HepG2 (cell line): ENCODE measurements at regions not wholly inside any gene's neighbourhood (a gene's known extent, or its start where the extent isn't known, plus 50 kb on each side); places are given as distances from the start of the nearest gene placed in this dataset.

Experiments
- ATAC-seq: fragments of 200-7000 bp; cut with Tn5 transposase; 3 replicates; pipeline ENCODE4 v1.9.1; 2020; ENCODE audit warnings: mild to moderate bottlenecking, moderate library complexity
- BruUV-seq: library from RNA; stranded (reverse); fragments of 400-500 nt; replicated peaks from 2 replicates; lab custom pipeline; 2021; lab: Mats Ljungman, UMichigan
- CTCF ChIA-PET: fragments of 300-600 bp; formaldehyde crosslinking; extraction: SDS; loops from one replicate; lab custom pipeline; 2021; ENCODE audit warnings: low total read pairs, inconsistent platforms, low intra/inter-chr PET ratio; lab: Yijun Ruan, JAX
- POLR2A ChIA-PET: fragments of 350-600 bp; sonication (Branson Sonifier 250); formaldehyde crosslinking; loops from one replicate; lab custom pipeline; 2020; ENCODE audit warnings: antibody characterized with exemption, inconsistent platforms; lab: Yijun Ruan, JAX
- DNase-seq: peaks from one replicate; pipeline ENCODE4 v3.0.0-alpha.2; 2015; ENCODE audit warnings: low spot score
- FAIRE-seq: peaks from 3 replicates; lab custom pipeline; 2011; peaks lifted over from hg19 to GRCh38; lab: Jason Lieb, UNC
- H2AFZ ChIP-seq: one replicate; pipeline ENCODE4 v1.6.1; 2011; ENCODE audit warnings: low read length, inconsistent platforms
- H3K27ac ChIP-seq: fragments of 300-600 bp; 3 replicates; pipeline ENCODE4 v1.8.0; 2011; ENCODE audit warnings: mixed run types, mild to moderate bottlenecking, mixed read lengths, low read length, inconsistent platforms; ENCODE audit not compliant: insufficient read depth; ENCODE audit errors: extremely low read length
- H3K27me3 ChIP-seq, 2 experiments: fragments of 200-600 bp in 1 of 2; 2 replicates in 1 of 2; 3 replicates in 1 of 2; pipeline versions ENCODE4 v1.6.0 to v1.8.0; 2011; ENCODE audit warnings: low read length in 2 of 2, mild to moderate bottlenecking in 2 of 2, moderate library complexity in 2 of 2, inconsistent platforms in 1 of 2; ENCODE audit not compliant: insufficient read depth in 2 of 2, control insufficient read depth in 1 of 2
- H3K36me3 ChIP-seq, 2 experiments: fragments of 200-600 bp in 1 of 2; replicated peaks in 1 of 2; 2 replicates in 1 of 2; 3 replicates in 1 of 2; pipeline versions ENCODE4 v1.5.1 to v1.8.0; 2011; ENCODE audit warnings: low read length in 2 of 2, inconsistent platforms in 1 of 2; ENCODE audit not compliant: insufficient read depth in 2 of 2, control insufficient read depth in 1 of 2
- H3K4me1 ChIP-seq: 2 replicates; pipeline ENCODE4 v1.5.1; 2012; ENCODE audit warnings: low read length, inconsistent platforms; ENCODE audit not compliant: insufficient read depth
- H3K4me2 ChIP-seq: 2 replicates; pipeline ENCODE4 v1.6.0; 2011; ENCODE audit warnings: low read depth, low read length, inconsistent platforms
- H3K4me3 ChIP-seq, 3 experiments: fragments of 200-600 bp in 1 of 3; sonication (generic), shearing (Covaris generic) in 1 of 3; replicated peaks in 1 of 3; 2 replicates each; pipeline ENCODE4 v1.5.1; 2011 to 2016; ENCODE audit warnings: low read length in 3 of 3, inconsistent platforms in 2 of 3, low read depth in 2 of 3, mild to moderate bottlenecking in 2 of 3, control low read depth in 1 of 3, mixed read lengths in 1 of 3; ENCODE audit not compliant: insufficient read depth in 1 of 3
- H3K79me2 ChIP-seq: one replicate; pipeline ENCODE4 v1.6.1; 2011; ENCODE audit warnings: low read length, inconsistent platforms; ENCODE audit not compliant: insufficient read depth
- H3K9ac ChIP-seq: 2 replicates; pipeline ENCODE4 v1.6.0; 2011; ENCODE audit warnings: mild to moderate bottlenecking, low read depth, low read length, inconsistent platforms; ENCODE audit not compliant: insufficient read depth
- H3K9me3 ChIP-seq: 2 replicates; pipeline ENCODE4 v1.5.1; 2012; ENCODE audit warnings: mild to moderate bottlenecking, low read length
- H4K20me1 ChIP-seq: 2 replicates; pipeline ENCODE4 v1.6.0; 2011; ENCODE audit warnings: inconsistent platforms, mild to moderate bottlenecking, low read length, moderate library complexity; ENCODE audit not compliant: insufficient read depth
- HIVEP1 ChIP-seq: sonication (generic); formaldehyde crosslinking; IDR thresholded peaks from 2 replicates; pipeline ENCODE4 v1.4.0; 2020; ENCODE audit warnings: mild to moderate bottlenecking, missing genetic modification reagents
- PAXIP1 ChIP-seq: sonication (generic); formaldehyde crosslinking; conservative IDR thresholded peaks from 2 replicates; pipeline ENCODE4 v1.4.0; 2020; ENCODE audit warnings: mild to moderate bottlenecking, missing genetic modification reagents, moderate library complexity
- RAD51 ChIP-seq: fragments of 450-650 bp; IDR thresholded peaks from 2 replicates; pipeline ENCODE4 v1.6.1; 2016; ENCODE audit warnings: borderline replicate concordance
- SAFB2 ChIP-seq: sonication (generic); formaldehyde crosslinking; IDR thresholded peaks from 2 replicates; pipeline ENCODE4 v1.5.1; 2020; ENCODE audit warnings: missing genetic modification reagents, low read depth, mild to moderate bottlenecking, borderline replicate concordance
- SP4 ChIP-seq: sonication (generic); formaldehyde crosslinking; IDR thresholded peaks from 2 replicates; pipeline ENCODE4 v1.8.1; 2023; ENCODE audit warnings: mild to moderate bottlenecking, missing genetic modification reagents
- THAP11 ChIP-seq: IDR thresholded peaks from 2 replicates; pipeline ENCODE4 v1.6.1; 2016; ENCODE audit warnings: missing biosample characterization, missing genetic modification reagents
- ZNF224 ChIP-seq: sonication (generic); formaldehyde crosslinking; IDR thresholded peaks from 2 replicates; pipeline ENCODE4 v1.5.0; 2020; ENCODE audit warnings: mild to moderate bottlenecking, missing genetic modification reagents
- ZNF468 ChIP-seq: sonication (generic); formaldehyde crosslinking; IDR thresholded peaks from 2 replicates; pipeline ENCODE4 v1.8.0; 2022; ENCODE audit warnings: mild to moderate bottlenecking, moderate library complexity, missing genetic modification reagents
- ZNF816 ChIP-seq: sonication (generic); formaldehyde crosslinking; IDR thresholded peaks from 2 replicates; pipeline ENCODE4 v1.8.0; 2022; ENCODE audit warnings: missing genetic modification reagents, mild to moderate bottlenecking, borderline replicate concordance
- ZSCAN29 ChIP-seq: sonication (generic); formaldehyde crosslinking; conservative IDR thresholded peaks from 2 replicates; pipeline ENCODE4 v1.4.0; 2020; ENCODE audit warnings: mild to moderate bottlenecking, missing genetic modification reagents
- WGBS: methylation state at CpG from one replicate; pipeline ENCODE4 v1.1.6; 2017; ENCODE audit warnings: low lambda C conversion rate; 5-methylcytosine and 5-hydroxymethylcytosine counted together
- in situ Hi-C: cut with HindIII; loops from 2 replicates; pipeline ENCODE4 v1.10.0; 2017; ENCODE audit warnings: low pct_unique_long_range_greater_than_20kb; ENCODE audit not compliant: extremely low pct_ligation_motif_present
- intact Hi-C: fragments of 100-400 bp; cut with micrococcal nuclease; formaldehyde crosslinking; loops from one replicate; pipeline ENCODE4 v1.10.0; 2022; ENCODE audit not compliant: unreplicated experiment
- TF ChIP-seq, protein P1 (sequence below): IDR thresholded peaks from 2 replicates; pipeline ENCODE4 v1.6.1; 2016; ENCODE audit warnings: missing compliant biosample characterization, missing genetic modification reagents, borderline replicate concordance
- TF ChIP-seq, protein P2 (sequence below): IDR thresholded peaks from 2 replicates; pipeline ENCODE4 v1.6.1; 2016; ENCODE audit warnings: low read depth, missing genetic modification reagents, missing compliant biosample characterization

DNA sequence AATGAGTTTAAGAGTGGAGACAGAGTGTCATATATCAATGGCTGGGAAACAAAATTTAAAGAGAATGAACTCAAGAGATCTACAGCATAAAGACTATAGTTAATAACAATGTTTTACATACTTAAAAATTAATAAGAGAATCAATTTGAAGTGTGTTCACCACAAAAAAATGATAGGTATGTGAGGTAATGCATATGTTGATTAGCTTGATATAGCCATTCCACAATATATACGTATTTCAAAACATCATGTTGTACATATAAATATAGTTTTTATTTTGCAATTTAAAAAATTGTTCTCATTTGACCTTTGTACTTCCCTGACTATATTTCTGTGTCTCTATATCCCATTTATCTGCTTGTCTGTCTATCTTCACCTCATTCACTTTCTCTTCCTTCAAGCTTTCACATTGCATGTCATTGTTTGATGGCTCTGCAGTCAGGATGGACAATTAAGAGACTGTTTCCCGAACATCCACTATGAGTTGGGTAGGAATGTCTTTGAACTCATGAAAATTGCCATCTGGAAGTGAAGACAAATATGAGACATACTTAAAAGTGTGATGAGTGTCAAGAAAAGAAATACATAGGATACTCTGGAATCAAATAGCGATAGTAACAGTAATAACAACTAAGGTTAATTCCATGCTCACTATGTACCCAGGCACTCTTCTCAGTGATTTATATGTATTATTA, 359.9 kb upstream of the ACTBL2 start (continued):
- TF ChIP-seq ZNF816 (CRISPR knock-in tag): no peak
- TF ChIP-seq PAXIP1 (CRISPR knock-in tag): no peak
- no peak for TF ChIP-seq SAFB2

DNA sequence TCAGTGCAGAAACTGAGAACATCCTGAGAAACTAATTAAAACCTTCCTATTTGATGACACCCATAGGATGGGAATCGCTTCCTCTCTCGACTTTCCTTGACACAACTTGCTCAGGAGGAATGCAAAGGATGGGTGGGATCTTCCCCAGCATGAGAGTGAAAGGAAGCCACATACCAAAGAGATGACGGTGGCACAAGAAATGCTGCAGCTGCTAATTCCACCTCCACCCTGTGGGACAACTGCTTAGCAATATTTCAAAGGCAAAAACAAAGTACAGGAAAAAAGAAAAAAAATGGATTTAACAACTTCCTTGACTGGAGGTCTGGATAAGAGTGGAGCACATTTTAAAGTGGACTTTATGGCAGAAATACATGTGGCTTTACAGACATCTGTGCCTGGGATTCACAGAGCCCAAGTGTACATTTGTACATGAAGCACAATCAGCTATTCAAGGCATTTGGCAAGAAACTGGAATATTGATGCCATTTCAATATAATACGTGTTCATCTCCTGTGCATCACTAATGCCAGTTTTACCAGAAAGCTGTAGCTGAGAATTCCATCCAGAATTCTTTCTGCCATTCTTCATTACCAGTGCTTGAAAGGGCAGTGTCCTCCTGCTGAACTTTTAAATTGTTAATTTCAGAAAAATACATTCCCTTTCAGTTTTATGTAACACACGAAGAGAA, 359.2 kb upstream of the ACTBL2 start:
- in situ Hi-C loops: no loop called here
- TF ChIP-seq, protein P1, sequence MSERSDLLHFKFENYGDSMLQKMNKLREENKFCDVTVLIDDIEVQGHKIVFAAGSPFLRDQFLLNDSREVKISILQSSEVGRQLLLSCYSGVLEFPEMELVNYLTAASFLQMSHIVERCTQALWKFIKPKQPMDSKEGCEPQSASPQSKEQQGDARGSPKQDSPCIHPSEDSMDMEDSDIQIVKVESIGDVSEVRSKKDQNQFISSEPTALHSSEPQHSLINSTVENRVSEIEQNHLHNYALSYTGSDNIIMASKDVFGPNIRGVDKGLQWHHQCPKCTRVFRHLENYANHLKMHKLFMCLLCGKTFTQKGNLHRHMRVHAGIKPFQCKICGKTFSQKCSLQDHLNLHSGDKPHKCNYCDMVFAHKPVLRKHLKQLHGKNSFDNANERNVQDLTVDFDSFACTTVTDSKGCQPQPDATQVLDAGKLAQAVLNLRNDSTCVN (CRISPR knock-in tag): no peak
- no peak for TF ChIP-seq RAD51
- TF ChIP-seq ZNF224 (CRISPR knock-in tag): no peak
- TF ChIP-seq, protein P2, sequence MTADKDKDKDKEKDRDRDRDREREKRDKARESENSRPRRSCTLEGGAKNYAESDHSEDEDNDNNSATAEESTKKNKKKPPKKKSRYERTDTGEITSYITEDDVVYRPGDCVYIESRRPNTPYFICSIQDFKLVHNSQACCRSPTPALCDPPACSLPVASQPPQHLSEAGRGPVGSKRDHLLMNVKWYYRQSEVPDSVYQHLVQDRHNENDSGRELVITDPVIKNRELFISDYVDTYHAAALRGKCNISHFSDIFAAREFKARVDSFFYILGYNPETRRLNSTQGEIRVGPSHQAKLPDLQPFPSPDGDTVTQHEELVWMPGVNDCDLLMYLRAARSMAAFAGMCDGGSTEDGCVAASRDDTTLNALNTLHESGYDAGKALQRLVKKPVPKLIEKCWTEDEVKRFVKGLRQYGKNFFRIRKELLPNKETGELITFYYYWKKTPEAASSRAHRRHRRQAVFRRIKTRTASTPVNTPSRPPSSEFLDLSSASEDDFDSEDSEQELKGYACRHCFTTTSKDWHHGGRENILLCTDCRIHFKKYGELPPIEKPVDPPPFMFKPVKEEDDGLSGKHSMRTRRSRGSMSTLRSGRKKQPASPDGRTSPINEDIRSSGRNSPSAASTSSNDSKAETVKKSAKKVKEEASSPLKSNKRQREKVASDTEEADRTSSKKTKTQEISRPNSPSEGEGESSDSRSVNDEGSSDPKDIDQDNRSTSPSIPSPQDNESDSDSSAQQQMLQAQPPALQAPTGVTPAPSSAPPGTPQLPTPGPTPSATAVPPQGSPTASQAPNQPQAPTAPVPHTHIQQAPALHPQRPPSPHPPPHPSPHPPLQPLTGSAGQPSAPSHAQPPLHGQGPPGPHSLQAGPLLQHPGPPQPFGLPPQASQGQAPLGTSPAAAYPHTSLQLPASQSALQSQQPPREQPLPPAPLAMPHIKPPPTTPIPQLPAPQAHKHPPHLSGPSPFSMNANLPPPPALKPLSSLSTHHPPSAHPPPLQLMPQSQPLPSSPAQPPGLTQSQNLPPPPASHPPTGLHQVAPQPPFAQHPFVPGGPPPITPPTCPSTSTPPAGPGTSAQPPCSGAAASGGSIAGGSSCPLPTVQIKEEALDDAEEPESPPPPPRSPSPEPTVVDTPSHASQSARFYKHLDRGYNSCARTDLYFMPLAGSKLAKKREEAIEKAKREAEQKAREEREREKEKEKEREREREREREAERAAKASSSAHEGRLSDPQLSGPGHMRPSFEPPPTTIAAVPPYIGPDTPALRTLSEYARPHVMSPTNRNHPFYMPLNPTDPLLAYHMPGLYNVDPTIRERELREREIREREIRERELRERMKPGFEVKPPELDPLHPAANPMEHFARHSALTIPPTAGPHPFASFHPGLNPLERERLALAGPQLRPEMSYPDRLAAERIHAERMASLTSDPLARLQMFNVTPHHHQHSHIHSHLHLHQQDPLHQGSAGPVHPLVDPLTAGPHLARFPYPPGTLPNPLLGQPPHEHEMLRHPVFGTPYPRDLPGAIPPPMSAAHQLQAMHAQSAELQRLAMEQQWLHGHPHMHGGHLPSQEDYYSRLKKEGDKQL (CRISPR knock-in tag): no peak
- no peak for TF ChIP-seq THAP11
- TF ChIP-seq SP4 (CRISPR knock-in tag): no peak
- no peak for TF ChIP-seq HIVEP1 (CRISPR knock-in tag)
- TF ChIP-seq ZNF468: no peak
- no peak for TF ChIP-seq ZSCAN29

More for the DNA sequence above, 359.2 kb upstream of the ACTBL2 start:
- H3K4me2 ChIP-seq: no peak overlapping the region
- ChIA-PET CTCF (no interaction called here), POLR2A (no interaction called here)
- H3K27ac ChIP-seq: no peak overlapping the region
- no peak overlapping the region for H2AFZ ChIP-seq
- H4K20me1 ChIP-seq: no peaks in the 10 kb centered on the region
- H3K79me2 ChIP-seq: no peaks in the 10 kb centered on the region
- intact Hi-C loops: no loop called here
- ATAC-seq (no peak), FAIRE-seq (no peak), DNase-seq (no peak)
- no TSS peak for BruUV-seq
- no peak overlapping the region for H3K9ac ChIP-seq
- H3K36me3 ChIP-seq: no peaks in the 10 kb centered on the region
- no peaks in the 10 kb centered on the region for H3K9me3 ChIP-seq
- H3K4me1 ChIP-seq: no peaks in the 10 kb centered on the region
- no peak overlapping the region for H3K4me3 ChIP-seq
- WGBS: 18% methylated on average over 5 of the region's 5 CpGs
- no peaks in the 10 kb centered on the region; a peak in 1 of 5 replicates for H3K27me3 ChIP-seq
